H9 (cell line): ENCODE measurements at regions not wholly inside any gene's neighbourhood (a gene's known extent, or its start where the extent isn't known, plus 50 kb on each side); places are given as distances from the start of the nearest gene placed in this dataset.

ENCODE experiments used
- DNase-seq: peaks from one replicate; pipeline ENCODE4 v3.0.0-alpha.2; 2017
- H2AFZ ChIP-seq: one replicate; pipeline ENCODE4 v1.6.1; 2013; ENCODE audit warnings: mild to moderate bottlenecking, low read length, control low read depth, moderate library complexity
- H2AK5ac ChIP-seq: 2 replicates; pipeline ENCODE4 v1.6.1; 2013; ENCODE audit warnings: low read length, control low read depth, mixed read lengths; ENCODE audit not compliant: insufficient read length
- H2BK120ac ChIP-seq: one replicate; pipeline ENCODE4 v1.6.1; 2013; ENCODE audit warnings: low read depth, mild to moderate bottlenecking, low read length, control low read depth, inconsistent platforms; ENCODE audit not compliant: poor library complexity, severe bottlenecking
- H2BK12ac ChIP-seq: 2 replicates; pipeline ENCODE4 v1.6.1; 2013; ENCODE audit warnings: low read length, control low read depth, mixed read lengths, low read depth; ENCODE audit not compliant: insufficient read length
- H2BK15ac ChIP-seq: 2 replicates; pipeline ENCODE4 v1.6.1; 2013; ENCODE audit warnings: low read depth, low read length, control low read depth
- H2BK20ac ChIP-seq: one replicate; pipeline ENCODE4 v1.6.1; 2013; ENCODE audit warnings: low read depth, mild to moderate bottlenecking, low read length, control low read depth, inconsistent platforms; ENCODE audit not compliant: poor library complexity, severe bottlenecking
- H2BK5ac ChIP-seq: 2 replicates; pipeline ENCODE4 v1.6.1; 2013; ENCODE audit warnings: low read length, control low read depth, mixed read lengths; ENCODE audit not compliant: insufficient read length
- H3K14ac ChIP-seq: 2 replicates; pipeline ENCODE4 v1.6.1; 2013; ENCODE audit warnings: low read length, control low read depth; ENCODE audit not compliant: insufficient read depth
- H3K18ac ChIP-seq: 2 replicates; pipeline ENCODE4 v1.6.1; 2013; ENCODE audit warnings: low read depth, mild to moderate bottlenecking, mixed read lengths, low read length, control low read depth; ENCODE audit not compliant: insufficient read length
- H3K23ac ChIP-seq: 2 replicates; pipeline ENCODE4 v1.6.1; 2013; ENCODE audit warnings: low read length, control low read depth, mixed read lengths, low read depth; ENCODE audit not compliant: insufficient read length
- H3K23me2 ChIP-seq: 2 replicates; pipeline ENCODE4 v1.6.1; 2013; ENCODE audit warnings: low read depth, mild to moderate bottlenecking, mixed read lengths, low read length, control low read depth; ENCODE audit not compliant: insufficient read length, poor library complexity, severe bottlenecking
- H3K27ac ChIP-seq: 2 replicates; pipeline ENCODE4 v1.5.1; 2013; ENCODE audit warnings: low read length, control low read depth, mixed read lengths, low read depth; ENCODE audit not compliant: insufficient read length
- H3K27me3 ChIP-seq: 2 replicates; pipeline ENCODE4 v1.6.1; 2013; ENCODE audit warnings: low read length, control low read depth, inconsistent platforms; ENCODE audit not compliant: insufficient read depth
- H3K4ac ChIP-seq: 2 replicates; pipeline ENCODE4 v1.6.1; 2013; ENCODE audit warnings: low read depth, mild to moderate bottlenecking, control low read depth, inconsistent platforms, low read length, moderate library complexity
- H3K4me1 ChIP-seq: 2 replicates; pipeline ENCODE4 v1.6.1; 2013; ENCODE audit warnings: low read length, control low read depth, inconsistent platforms; ENCODE audit not compliant: insufficient read depth
- H3K4me2 ChIP-seq: 2 replicates; pipeline ENCODE4 v1.6.1; 2013; ENCODE audit warnings: low read length, control low read depth, mixed read lengths; ENCODE audit not compliant: insufficient read length, insufficient read depth
- H3K56ac ChIP-seq: 2 replicates; pipeline ENCODE4 v1.6.1; 2013; ENCODE audit warnings: low read depth, mild to moderate bottlenecking, mixed read lengths, low read length, control low read depth; ENCODE audit not compliant: insufficient read length
- H3K79me1 ChIP-seq: 2 replicates; pipeline ENCODE4 v1.6.1; 2013; ENCODE audit warnings: low read depth, mild to moderate bottlenecking, moderate library complexity, low read length, control low read depth, inconsistent platforms; ENCODE audit not compliant: insufficient read depth, poor library complexity, severe bottlenecking
- H3K79me2 ChIP-seq: 2 replicates; pipeline ENCODE4 v1.6.1; 2013; ENCODE audit warnings: low read length, control low read depth, inconsistent platforms; ENCODE audit not compliant: insufficient read depth
- H3K9ac ChIP-seq: 2 replicates; pipeline ENCODE4 v1.6.1; 2013; ENCODE audit warnings: low read length, control low read depth, mixed read lengths; ENCODE audit not compliant: insufficient read length; ENCODE audit errors: extremely low read depth
- H3K9me3 ChIP-seq: one replicate; pipeline ENCODE4 v1.6.1; 2013; ENCODE audit warnings: low read depth, low read length, inconsistent platforms; ENCODE audit not compliant: control insufficient read depth
- H3T11ph ChIP-seq: one replicate; pipeline ENCODE4 v1.6.1; 2013; ENCODE audit warnings: mild to moderate bottlenecking, low read length, control low read depth, inconsistent platforms
- H4K20me1 ChIP-seq: one replicate; pipeline ENCODE4 v1.6.1; 2013; ENCODE audit not compliant: control insufficient read depth, insufficient read length, insufficient read depth
- H4K5ac ChIP-seq: 2 replicates; pipeline ENCODE4 v1.6.1; 2013; ENCODE audit warnings: low read depth, mild to moderate bottlenecking, mixed read lengths, low read length, control low read depth; ENCODE audit not compliant: insufficient read length
- H4K8ac ChIP-seq: replicated peaks from 2 replicates; pipeline ENCODE4 v1.6.1; 2013; ENCODE audit warnings: low read length, control low read depth, mixed read lengths, low read depth; ENCODE audit not compliant: insufficient read length
- H4K91ac ChIP-seq: 2 replicates; pipeline ENCODE4 v1.6.1; 2013; ENCODE audit warnings: low read depth, mild to moderate bottlenecking, moderate library complexity, mixed read lengths, low read length, control low read depth; ENCODE audit not compliant: insufficient read length
- H3K27ac Mint-ChIP-seq, 3 experiments: 2 replicates in 2 of 3; 3 replicates in 1 of 3; pipeline ENCODE4 v1.8.0; 2020 to 2021; ENCODE audit warnings: mixed read lengths in 3 of 3, mild to moderate bottlenecking in 1 of 3, moderate library complexity in 1 of 3
- H3K27me3 Mint-ChIP-seq: 2 replicates; pipeline ENCODE4 v1.8.0; 2021; ENCODE audit warnings: low read depth, mild to moderate bottlenecking, moderate library complexity, mixed read lengths
- H3K36me3 Mint-ChIP-seq, 3 experiments: 2 replicates in 2 of 3; 3 replicates in 1 of 3; pipeline ENCODE4 v1.8.0; 2020 to 2021; ENCODE audit warnings: low read depth in 3 of 3, mixed read lengths in 3 of 3; ENCODE audit not compliant: insufficient read depth in 1 of 3
- H3K4me1 Mint-ChIP-seq, 2 experiments: 2 replicates each; pipeline ENCODE4 v1.8.0; 2020; ENCODE audit warnings: mixed read lengths in 2 of 2
- H3K4me3 Mint-ChIP-seq, 2 experiments: 2 replicates in 1 of 2; 3 replicates in 1 of 2; pipeline ENCODE4 v1.8.0; 2020 to 2021; ENCODE audit warnings: mild to moderate bottlenecking in 2 of 2, mixed read lengths in 2 of 2, moderate library complexity in 1 of 2
- H3K9me3 Mint-ChIP-seq, 2 experiments: 2 replicates in 1 of 2; 3 replicates in 1 of 2; pipeline ENCODE4 v1.8.0; 2020; ENCODE audit warnings: mild to moderate bottlenecking in 2 of 2, mixed read lengths in 2 of 2, moderate library complexity in 1 of 2
- WGBS: extraction: QIAGEN DNeasy Blood & Tissue Kit; methylation state at CpG from one replicate; pipeline ENCODE4 v1.1.7; 2013; ENCODE audit warnings: missing lambda C conversion rate, low lambda C conversion rate, mixed read lengths; ENCODE audit not compliant: insufficient read length; ENCODE audit errors: extremely low coverage; 5-methylcytosine and 5-hydroxymethylcytosine counted together
- TF ChIP-seq, protein P1 (sequence below): fragments of 200-600 bp; sonication (generic); conservative IDR thresholded peaks from 3 replicates; pipeline ENCODE4 v1.8.0; 2021; ENCODE audit warnings: antibody characterized with exemption, mild to moderate bottlenecking

- Histone ChIP-seq H3K9me3 (no peaks in the 10 kb centered on the region), H4K8ac (no peak overlapping the region), H2AK5ac (no peak overlapping the region), H3K79me2 (no peaks in the 10 kb centered on the region), H2BK120ac (no peak overlapping the region), H3K14ac (no peak overlapping the region), H3K27ac (no peak overlapping the region), H3K23me2 (no peaks in the 10 kb centered on the region), H4K91ac (no peak overlapping the region), H2BK5ac (no peak overlapping the region), H3K79me1 (no peaks in the 10 kb centered on the region), H3K27me3 (no peaks in the 10 kb centered on the region), H4K5ac (no peak overlapping the region), H2BK20ac (no peak overlapping the region), H3K56ac (no peak overlapping the region), H3K4ac (no peak overlapping the region), H3K18ac (no peak overlapping the region), H4K20me1 (no peaks in the 10 kb centered on the region), H2AFZ (no peak overlapping the region), H3K23ac (no peak overlapping the region), H3K4me2 (no peak overlapping the region), H3T11ph (no peak overlapping the region), H2BK15ac (no peak overlapping the region), H2BK12ac (no peak overlapping the region), H3K9ac (no peak overlapping the region), H3K4me1 (no peaks in the 10 kb centered on the region; the same call in 1 of the 2 replicates)
- Mint-ChIP-seq H3K36me3 (no peaks in the 10 kb centered on the region), H3K27me3 (no peaks in the 10 kb centered on the region), H3K4me1 (peaks cover 4 to 10% of the 10 kb centered on the region in 2 experiments; a peak in 2 of 4 replicates), H3K4me3 (no peak overlapping the region), H3K27ac (no peak overlapping the region), H3K9me3 (no peaks in the 10 kb centered on the region)
- TF ChIP-seq, protein P1, sequence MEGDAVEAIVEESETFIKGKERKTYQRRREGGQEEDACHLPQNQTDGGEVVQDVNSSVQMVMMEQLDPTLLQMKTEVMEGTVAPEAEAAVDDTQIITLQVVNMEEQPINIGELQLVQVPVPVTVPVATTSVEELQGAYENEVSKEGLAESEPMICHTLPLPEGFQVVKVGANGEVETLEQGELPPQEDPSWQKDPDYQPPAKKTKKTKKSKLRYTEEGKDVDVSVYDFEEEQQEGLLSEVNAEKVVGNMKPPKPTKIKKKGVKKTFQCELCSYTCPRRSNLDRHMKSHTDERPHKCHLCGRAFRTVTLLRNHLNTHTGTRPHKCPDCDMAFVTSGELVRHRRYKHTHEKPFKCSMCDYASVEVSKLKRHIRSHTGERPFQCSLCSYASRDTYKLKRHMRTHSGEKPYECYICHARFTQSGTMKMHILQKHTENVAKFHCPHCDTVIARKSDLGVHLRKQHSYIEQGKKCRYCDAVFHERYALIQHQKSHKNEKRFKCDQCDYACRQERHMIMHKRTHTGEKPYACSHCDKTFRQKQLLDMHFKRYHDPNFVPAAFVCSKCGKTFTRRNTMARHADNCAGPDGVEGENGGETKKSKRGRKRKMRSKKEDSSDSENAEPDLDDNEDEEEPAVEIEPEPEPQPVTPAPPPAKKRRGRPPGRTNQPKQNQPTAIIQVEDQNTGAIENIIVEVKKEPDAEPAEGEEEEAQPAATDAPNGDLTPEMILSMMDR, result no peak
- WGBS, result no CpG with 5 or more reads among the region's 1 CpG
- no peak for DNase-seq
These were observed 1565.9 kb upstream of the WWC1 start for GRCh38 chr5:166725593-166725992.
